IPS-18c (cell line): ENCODE measurements at regions not wholly inside any gene's neighbourhood (a gene's known extent, or its start where the extent isn't known, plus 50 kb on each side); places are given as distances from the start of the nearest gene placed in this dataset.

ENCODE experiments used
- H3K4me3 ChIP-seq: 2 replicates; pipeline ENCODE4 v1.7.0; 2013; ENCODE audit warnings: low read depth, mild to moderate bottlenecking, low read length, moderate library complexity; ENCODE audit not compliant: insufficient read depth
- H3K9me3 ChIP-seq: one replicate; pipeline ENCODE4 v1.6.1; 2013; ENCODE audit warnings: mild to moderate bottlenecking, low read length, moderate library complexity; ENCODE audit not compliant: control insufficient read depth, insufficient read depth

- no peaks in the 10 kb centered on the region for H3K9me3 ChIP-seq
- H3K4me3 ChIP-seq = no peak overlapping the region
Observed at GRCh38 chr5:164420161-164420560, 914.7 kb downstream of the MAT2B start.

GRCh38 chr5:164422400-164422799 is 917.0 kb downstream of the MAT2B start:
- H3K4me3 ChIP-seq = no peak overlapping the region
- H3K9me3 ChIP-seq = no peaks in the 10 kb centered on the region

- H3K4me3 ChIP-seq = no peak overlapping the region
- H3K9me3 ChIP-seq = no peaks in the 10 kb centered on the region
Observed at GRCh38 chr5:164431634-164432304, 926.4 kb downstream of the MAT2B start.

- no peak overlapping the region for H3K4me3 ChIP-seq
- H3K9me3 ChIP-seq = no peaks in the 10 kb centered on the region
Observed at GRCh38 chr5:164433106-164433870, 927.9 kb downstream of the MAT2B start.

GRCh38 chr5:164435576-164435975 is 930.2 kb downstream of the MAT2B start:
- no peak overlapping the region for H3K4me3 ChIP-seq
- H3K9me3 ChIP-seq = no peaks in the 10 kb centered on the region

GRCh38 chr5:164439799-164440198 is 934.4 kb downstream of the MAT2B start:
- Histone ChIP-seq H3K9me3 (no peaks in the 10 kb centered on the region), H3K4me3 (no peak overlapping the region)

GRCh38 chr5:164449460-164449859 is 944.0 kb downstream of the MAT2B start:
- Histone ChIP-seq H3K4me3 (no peak overlapping the region), H3K9me3 (no peaks in the 10 kb centered on the region)

- Histone ChIP-seq H3K4me3 (no peak overlapping the region), H3K9me3 (no peaks in the 10 kb centered on the region)
Observed at GRCh38 chr5:164466033-164466432, 960.6 kb downstream of the MAT2B start.

- H3K4me3 ChIP-seq = no peak overlapping the region
- H3K9me3 ChIP-seq = peaks cover 2% of the 10 kb centered on the region
Observed at GRCh38 chr5:164470312-164470711, 964.9 kb downstream of the MAT2B start.

- Histone ChIP-seq H3K4me3 (no peak overlapping the region), H3K9me3 (peaks cover 2% of the 10 kb centered on the region)
Observed at GRCh38 chr5:164472165-164472564, 966.7 kb downstream of the MAT2B start.

GRCh38 chr5:164475339-164475977 is 970.0 kb downstream of the MAT2B start:
- Histone ChIP-seq H3K4me3 (no peak overlapping the region), H3K9me3 (peaks cover 2% of the 10 kb centered on the region)

GRCh38 chr5:164481270-164481669 is 975.9 kb downstream of the MAT2B start:
- Histone ChIP-seq H3K4me3 (no peak overlapping the region), H3K9me3 (no peaks in the 10 kb centered on the region)

GRCh38 chr5:164482351-164482750 is 976.9 kb downstream of the MAT2B start:
- H3K4me3 ChIP-seq = no peak overlapping the region
- no peaks in the 10 kb centered on the region for H3K9me3 ChIP-seq

GRCh38 chr5:164484948-164485347 is 979.5 kb downstream of the MAT2B start:
- Histone ChIP-seq H3K4me3 (no peak overlapping the region), H3K9me3 (no peaks in the 10 kb centered on the region)

GRCh38 chr5:164487939-164488338 is 982.5 kb downstream of the MAT2B start:
- Histone ChIP-seq H3K9me3 (no peaks in the 10 kb centered on the region), H3K4me3 (no peak overlapping the region)

GRCh38 chr5:164497311-164498064 is 992.1 kb downstream of the MAT2B start:
- Histone ChIP-seq H3K4me3 (no peak overlapping the region), H3K9me3 (no peaks in the 10 kb centered on the region)

GRCh38 chr5:164498438-164498837 is 993.0 kb downstream of the MAT2B start:
- Histone ChIP-seq H3K4me3 (no peak overlapping the region), H3K9me3 (no peaks in the 10 kb centered on the region)
